ENCODE measurements at regions not wholly inside any gene's neighbourhood (a gene's known extent, or its start where the extent isn't known, plus 50 kb on each side); places are given as distances from the start of the nearest gene placed in this dataset.

- DNase-seq (ENCODE audit: low read depth, low spot score) = no peak
These were observed 186.0 kb upstream of the FRMPD4 start for GRCh38 chrX:11952176-11952720.

DNA sequence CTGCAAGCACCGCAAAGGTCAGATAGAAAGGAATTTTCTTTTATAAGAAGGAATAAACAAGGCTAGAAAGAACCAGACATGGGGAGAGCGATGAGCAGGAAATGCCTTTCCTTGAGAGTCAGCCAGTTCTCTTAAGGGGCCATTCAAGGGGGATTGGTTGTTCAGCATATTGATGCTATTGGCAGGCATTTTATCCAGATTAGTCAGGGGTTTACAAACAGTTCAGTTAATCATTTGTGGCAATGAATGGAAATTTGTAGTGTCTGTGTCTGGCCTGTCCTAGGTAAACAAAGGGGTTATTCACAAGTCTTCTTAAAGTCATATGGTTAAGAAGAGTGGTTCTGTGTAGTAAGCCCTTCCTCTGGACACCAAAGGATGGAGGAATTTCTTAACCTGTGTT, 184.7 kb upstream of the FRMPD4 start:
- peak; percentile 60 for DNase-seq (ENCODE audit: low read depth, low spot score)

DNA sequence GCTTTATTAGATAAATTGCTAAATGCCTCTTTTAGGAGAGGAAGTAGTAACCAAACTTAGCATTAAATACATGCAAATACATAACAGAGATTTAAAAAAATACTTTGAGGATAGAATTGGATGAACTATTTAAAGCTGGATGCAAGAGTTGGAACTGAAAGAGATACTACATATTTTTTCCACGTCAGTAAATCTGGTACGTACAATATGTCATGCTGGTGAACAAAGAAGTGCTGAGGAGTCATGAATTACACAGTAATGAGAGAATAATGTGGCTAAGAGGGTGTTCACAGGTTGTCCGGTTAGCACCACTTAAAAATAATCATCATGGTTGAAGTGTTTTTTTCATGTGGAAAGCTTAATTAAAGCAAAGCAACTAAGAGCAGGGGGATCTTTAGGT, 184.1 kb upstream of the FRMPD4 start:
- DNase-seq (ENCODE audit: low read depth, low spot score) = no peak

DNA sequence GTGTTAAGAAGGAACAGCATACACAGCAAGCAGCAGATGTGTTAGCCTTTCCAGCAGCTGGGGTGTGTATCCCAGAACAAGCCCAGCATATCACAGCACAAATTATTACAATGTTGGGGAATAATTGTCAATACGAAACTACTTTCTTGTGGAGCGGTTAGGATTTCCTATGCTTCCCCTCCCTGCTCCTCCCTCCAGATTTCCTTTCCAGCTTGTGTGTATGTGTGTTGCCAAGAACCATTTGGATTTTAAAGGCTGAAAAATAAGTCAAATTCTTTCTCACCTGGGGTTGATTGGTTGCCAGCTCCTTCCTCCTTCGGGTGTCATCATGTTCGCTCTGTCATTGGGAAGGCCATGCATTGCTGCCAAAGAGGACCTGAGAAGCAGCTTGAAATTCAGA, 178.2 kb upstream of the FRMPD4 start:
- no peak for DNase-seq (ENCODE audit: low read depth, low spot score)

DNA sequence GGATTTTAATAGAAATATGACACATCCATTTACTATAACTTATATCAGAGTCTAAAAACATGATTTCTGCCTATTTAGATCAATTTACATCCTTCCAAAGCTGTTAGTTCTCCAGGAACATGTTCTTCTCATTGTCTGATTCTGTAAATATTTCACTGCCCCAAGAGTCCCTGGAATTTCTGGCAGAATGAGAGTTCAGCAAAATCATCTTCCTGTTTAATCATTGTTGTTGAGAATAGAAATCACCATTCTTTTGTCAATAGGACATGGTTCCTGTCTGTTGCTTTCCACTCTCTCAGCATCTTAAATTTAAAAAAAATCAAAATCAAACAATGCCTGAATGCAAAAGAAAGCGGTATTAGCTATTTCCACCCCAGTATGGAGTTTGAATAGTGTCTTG, 172.8 kb upstream of the FRMPD4 start:
- DNase-seq (ENCODE audit: low read depth, low spot score) = no peak

DNA sequence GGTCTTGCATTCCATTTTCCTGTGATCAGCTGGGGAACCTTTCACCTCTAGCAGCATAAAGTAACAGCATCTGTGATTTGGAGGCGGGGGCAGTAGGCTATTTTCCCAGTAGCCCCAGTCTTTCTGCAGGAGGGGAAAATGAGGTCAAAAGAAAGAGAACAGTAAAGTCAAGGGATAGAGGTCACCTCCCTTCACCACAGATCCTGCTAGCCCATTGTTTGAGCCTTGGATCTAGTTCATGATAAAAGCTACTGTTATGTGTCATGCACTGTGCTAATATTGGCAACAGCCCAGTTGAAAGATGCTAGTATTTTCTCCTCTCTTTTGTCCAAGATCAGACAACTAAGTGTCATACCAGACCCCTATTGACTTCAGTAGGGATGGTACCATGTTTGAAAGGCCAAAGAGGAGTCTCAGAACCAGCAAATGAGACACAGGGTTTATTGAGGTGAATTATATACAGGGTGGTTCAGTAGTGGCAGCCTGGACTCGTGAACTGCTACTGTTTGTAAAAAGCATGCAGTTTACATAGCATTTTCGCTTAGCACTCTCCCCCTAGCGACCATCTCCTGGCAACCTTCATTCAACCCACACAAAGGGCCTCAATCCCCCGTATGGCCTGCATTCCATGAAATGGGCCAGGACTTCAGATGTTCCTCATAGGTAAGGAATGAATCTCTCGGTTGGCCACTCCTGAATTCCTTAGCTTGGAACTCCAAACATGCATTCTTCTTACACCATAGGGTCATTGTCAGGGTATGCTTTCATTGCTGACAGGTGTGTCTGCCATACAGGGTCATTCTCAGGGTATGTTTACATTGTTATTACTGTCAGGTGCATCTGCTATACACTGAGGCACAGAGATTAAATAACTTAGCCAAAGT, 170.0 kb upstream of the FRMPD4 start:
- DNase-seq (ENCODE audit: low read depth, low spot score) = peak; percentile 47

- DNase-seq (ENCODE audit: low read depth, low spot score) = no peak
These were observed 169.3 kb upstream of the FRMPD4 start for GRCh38 chrX:11968991-11969390.

- DNase-seq (ENCODE audit: low read depth, low spot score) = no peak
These were observed 167.5 kb upstream of the FRMPD4 start for GRCh38 chrX:11970578-11971359.

DNA sequence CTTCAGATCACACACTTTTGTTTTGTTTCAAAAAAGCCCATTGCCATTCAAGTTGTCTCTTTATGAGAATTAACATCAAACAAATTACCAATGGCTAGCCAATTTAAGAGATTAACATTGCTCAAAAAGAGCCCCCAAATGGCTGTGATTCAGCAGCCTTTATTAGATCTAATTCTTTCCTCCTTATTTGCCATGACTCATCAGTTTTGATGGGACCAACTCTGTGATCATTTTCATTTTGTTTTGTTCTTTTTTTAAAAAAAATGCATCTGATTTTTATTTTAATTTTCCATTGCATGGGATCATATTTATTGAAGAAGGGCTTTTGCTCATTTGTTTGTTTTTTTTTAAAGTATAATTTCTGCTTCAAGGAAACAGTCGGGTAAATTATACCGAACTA, 161.6 kb upstream of the FRMPD4 start:
- no peak for DNase-seq (ENCODE audit: low read depth, low spot score)

GRCh38 chrX:11992271-11992670, 146.0 kb upstream of the FRMPD4 start:
- peak; percentile 14 for DNase-seq (ENCODE audit: low read depth, low spot score)

DNA sequence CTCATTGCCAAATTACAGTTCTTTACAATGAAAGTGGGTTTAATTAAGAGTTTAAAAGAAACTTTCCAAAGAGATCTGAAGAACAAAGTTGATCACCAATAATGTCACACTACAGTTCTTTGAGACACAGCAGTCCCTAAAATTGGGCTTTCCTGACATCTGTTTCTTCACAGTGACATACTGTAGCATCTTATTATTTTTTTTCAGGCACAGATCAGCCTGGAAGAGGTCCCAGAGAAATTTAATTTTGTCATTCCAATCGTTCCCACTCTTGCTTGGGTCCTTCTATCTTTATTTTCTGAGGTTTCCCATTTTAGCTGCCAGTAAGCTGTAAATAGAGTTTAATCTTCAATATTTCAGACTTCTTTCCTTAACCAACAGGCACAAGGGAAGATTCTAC, 143.1 kb upstream of the FRMPD4 start:
- DNase-seq (ENCODE audit: low read depth, low spot score) = no peak

GRCh38 chrX:11996810-11997209, 141.5 kb upstream of the FRMPD4 start:
- no peak for DNase-seq (ENCODE audit: low read depth, low spot score)

- DNase-seq (ENCODE audit: low read depth, low spot score) = no peak
These were observed 139.3 kb upstream of the FRMPD4 start for GRCh38 chrX:11998944-11999343.

- peak; percentile 36 for DNase-seq (ENCODE audit: low read depth, low spot score)
These were observed 135.4 kb upstream of the FRMPD4 start for GRCh38 chrX:12002876-12003275.

DNA sequence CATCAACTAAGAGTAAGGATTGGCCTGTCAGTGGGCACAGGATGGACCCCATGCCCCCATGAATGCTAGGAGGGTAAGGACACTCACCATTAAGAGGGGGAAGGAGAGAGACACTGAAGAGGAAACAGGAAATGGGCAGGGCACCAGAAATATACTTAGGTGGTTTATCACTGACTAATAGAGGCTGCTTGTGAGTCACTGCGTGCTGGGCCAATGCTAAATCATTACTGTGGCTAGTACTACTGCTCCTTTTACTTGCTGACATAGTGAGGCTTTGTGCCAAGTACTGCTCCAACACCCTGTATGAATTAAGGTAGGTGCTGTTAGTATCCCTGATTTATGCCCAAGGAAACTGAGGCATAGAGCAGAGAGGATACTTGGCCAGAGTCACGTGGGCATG, 130.4 kb upstream of the FRMPD4 start:
- DNase-seq (ENCODE audit: low read depth, low spot score) = peak; percentile 72

DNA sequence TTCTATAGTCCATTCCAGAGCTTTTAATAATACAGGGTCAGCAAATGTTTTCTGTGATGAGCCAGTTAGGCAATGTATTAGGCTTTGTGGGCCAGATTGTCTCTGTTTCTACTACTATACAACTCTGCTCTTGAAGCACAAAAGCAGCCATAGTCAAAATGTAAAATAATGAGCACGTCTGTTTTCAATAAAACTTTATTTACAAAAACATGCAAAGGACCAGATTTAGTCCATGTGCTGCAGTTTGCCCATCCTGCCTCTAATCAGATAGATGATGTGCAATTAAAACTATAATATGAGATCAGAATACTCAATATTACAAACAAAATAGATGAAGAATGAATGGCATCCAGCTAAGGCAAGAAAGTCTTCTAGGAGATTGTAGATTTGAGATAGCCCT, 127.8 kb upstream of the FRMPD4 start:
- DNase-seq (ENCODE audit: low read depth, low spot score) = no peak

DNA sequence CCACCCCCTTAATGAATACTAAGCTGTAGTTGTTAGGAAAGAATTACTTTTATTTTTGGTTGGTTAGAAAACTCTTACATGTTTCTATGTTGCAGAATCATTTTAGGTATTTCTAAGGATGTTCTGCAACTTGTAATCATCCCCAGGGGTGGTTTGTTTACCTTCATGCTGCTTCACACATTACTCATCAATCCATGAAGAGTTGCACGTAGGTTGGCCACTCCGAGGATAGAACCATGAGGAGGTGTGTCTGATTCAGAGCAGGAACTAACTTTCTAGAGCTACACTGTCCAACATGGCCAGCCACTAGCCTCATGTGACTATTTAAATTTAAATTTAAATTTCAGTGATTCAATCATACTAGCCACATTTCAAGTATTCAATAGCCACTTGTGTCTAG, 127.2 kb upstream of the FRMPD4 start:
- DNase-seq (ENCODE audit: low read depth, low spot score) = no peak

- peak; percentile 71 for DNase-seq (ENCODE audit: low read depth, low spot score)
These were observed 125.1 kb upstream of the FRMPD4 start for GRCh38 chrX:12013211-12013618.

DNA sequence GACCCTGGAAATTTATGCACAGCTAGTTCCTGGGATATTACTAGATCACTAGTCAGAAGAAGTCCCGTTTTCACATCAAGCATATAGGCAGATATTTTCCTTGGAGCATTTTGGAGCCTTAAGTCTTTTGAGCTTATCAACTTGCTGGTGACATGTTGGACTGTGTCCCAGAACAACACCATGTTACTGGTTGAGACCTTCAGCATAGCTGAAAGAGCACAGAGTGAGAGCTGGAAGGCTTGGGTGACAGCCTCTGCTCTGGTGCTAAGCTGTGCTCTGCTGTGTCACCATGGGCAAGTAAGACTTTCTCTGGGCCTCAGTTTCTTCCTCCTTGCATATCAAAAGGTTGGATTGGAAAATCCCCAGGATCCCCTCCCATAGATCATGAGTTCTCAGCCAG, 116.6 kb upstream of the FRMPD4 start:
- DNase-seq (ENCODE audit: low read depth, low spot score) = peak; percentile 57

DNA sequence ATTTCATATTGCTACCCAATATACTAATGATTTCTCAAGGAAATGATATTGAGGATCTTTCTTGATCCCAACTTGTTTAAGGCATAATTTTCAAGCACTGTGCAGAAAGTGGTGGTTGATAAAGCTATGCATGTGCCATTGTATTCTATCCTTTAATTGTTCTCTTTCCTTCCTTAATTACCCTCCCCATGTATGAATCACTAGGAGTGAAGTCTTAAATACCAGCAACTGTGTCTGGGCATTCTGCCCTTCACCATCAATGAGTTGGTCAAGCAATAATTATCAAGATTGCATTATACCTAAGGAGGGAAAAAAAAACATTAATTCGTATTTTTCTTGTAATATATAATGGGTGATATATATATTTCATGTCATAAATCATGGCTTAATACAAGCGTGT, 111.8 kb upstream of the FRMPD4 start:
- DNase-seq (ENCODE audit: low read depth, low spot score) = peak; percentile 43

- DNase-seq (ENCODE audit: low read depth, low spot score) = no peak
These were observed 106.2 kb upstream of the FRMPD4 start for GRCh38 chrX:12032082-12032481.

DNA sequence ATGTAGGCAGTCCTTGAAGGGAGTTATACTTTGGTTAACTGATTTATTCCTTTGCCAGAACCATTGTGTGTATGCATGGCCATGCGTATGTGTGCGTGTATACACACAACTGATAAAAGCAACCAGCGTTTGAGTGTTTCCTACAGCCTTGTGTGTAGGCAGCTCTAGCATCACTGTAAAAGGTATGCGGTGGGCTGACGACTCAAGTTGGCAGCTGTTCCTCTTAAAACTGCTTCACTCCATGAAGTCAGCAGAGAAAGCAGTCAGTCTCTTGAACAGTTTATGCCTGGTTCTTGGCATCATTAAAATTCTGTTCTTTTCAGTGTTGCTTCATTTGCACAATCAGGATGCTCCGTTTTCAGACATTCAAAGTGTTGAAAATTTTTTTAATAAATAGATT, 103.5 kb upstream of the FRMPD4 start:
- no peak for DNase-seq (ENCODE audit: low read depth, low spot score)

- no peak for DNase-seq (ENCODE audit: low read depth, low spot score)
These were observed 95.7 kb upstream of the FRMPD4 start for GRCh38 chrX:12042615-12043014.
